Heart left ventricle (tissue), 13 donors: ENCODE measurements at regions not wholly inside any gene's neighbourhood (a gene's known extent, or its start where the extent isn't known, plus 50 kb on each side); places are given as distances from the start of the nearest gene placed in this dataset.

Experiments used
- CTCF ChIP-seq, 12 donors: fragments of 200-600 bp; sonication (generic) in 4 of 12; IDR thresholded peaks; one replicate each; pipeline versions ENCODE4 v1.5.0 to v1.8.0; 2018 to 2022; ENCODE audit warnings: antibody characterized with exemption in 12 of 12, mild to moderate bottlenecking in 5 of 12
- POLR2A ChIP-seq, 2 donors: fragments of 450-650 bp; IDR thresholded peaks; one replicate each; pipeline ENCODE4 v1.6.1; 2017; ENCODE audit warnings: antibody characterized with exemption in 2 of 2, mild to moderate bottlenecking in 2 of 2, moderate library complexity in 2 of 2
- donor health status: ischemic (EF 13 %, LVEDD 7.1; RV severe dilation, severe dysfunction).
- donor health status: DM: no; HTN: yes; CAD: no.
- donor health status: DM: no; HTN: no; CAD: no.
- donor health status: ischemic (EF 25% LVEDD 6.9; RV normal size, moderate dysfunction).
- donor health status: ischemic (EF 25% LVEDD 5.7; RV mildly dilated, moderate dysfunction).
- donor health status: ischemic (EF 35%, LVEDD 5.7; RV mildly dilated, moderate dysfunction).
- donor health status: nonischemic (EF 11% LVEDD 7.7; RV severe dilation, severe dysfunction).
- donor health status: DM: yes; HTN: yes; CAD: no.
- donor health status: PGD.
- donor health status: ischemic (EF 29% LVEDD 5.4; RV normal size, mild dysfunction).
- donor health status: nonischemic (EF 23%, LVEDD 6.1; RV moderate dilation, normal function).

GRCh38 chr2:117336496-117336895, 478.0 kb upstream of the DDX18 start:
- no peak for TF ChIP-seq CTCF (IDR thresholded peaks at IDR 0.05)
- no peak for TF ChIP-seq POLR2A (IDR thresholded peaks at IDR 0.05)
